IPS DF 4.7 (cell line): ENCODE measurements at regions not wholly inside any gene's neighbourhood (a gene's known extent, or its start where the extent isn't known, plus 50 kb on each side); places are given as distances from the start of the nearest gene placed in this dataset.
"Not testable (repeated sequence)": the region's sequence is repeated elsewhere in the genome, so short reads cannot be mapped to it uniquely, and the experiment has no call there.

ENCODE experiments used
- DNase-seq: peaks from one replicate; pipeline ENCODE4 v3.0.0-alpha.2; 2013; ENCODE audit warnings: low spot score; ENCODE audit errors: extremely low read depth

DNA sequence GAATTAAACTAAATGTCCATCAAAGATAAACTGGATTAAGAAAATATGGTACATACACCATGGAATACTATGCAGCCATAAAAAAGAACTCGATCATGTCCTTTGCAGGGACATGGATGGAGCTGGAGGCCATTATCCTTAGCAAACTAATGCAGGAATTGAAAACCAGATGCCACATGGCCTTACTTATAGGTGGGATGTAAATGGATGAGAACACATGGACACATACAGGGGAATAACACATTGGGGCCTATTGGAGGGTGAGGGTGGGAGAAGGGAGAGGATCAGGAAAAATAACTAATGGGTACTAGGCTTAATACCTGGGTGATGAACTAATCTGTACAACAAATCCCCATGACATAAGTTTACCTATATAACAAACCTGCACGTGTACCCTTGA is 192.0 kb upstream of the TOX3 start:
- DNase-seq: not testable (repeated sequence)

DNA sequence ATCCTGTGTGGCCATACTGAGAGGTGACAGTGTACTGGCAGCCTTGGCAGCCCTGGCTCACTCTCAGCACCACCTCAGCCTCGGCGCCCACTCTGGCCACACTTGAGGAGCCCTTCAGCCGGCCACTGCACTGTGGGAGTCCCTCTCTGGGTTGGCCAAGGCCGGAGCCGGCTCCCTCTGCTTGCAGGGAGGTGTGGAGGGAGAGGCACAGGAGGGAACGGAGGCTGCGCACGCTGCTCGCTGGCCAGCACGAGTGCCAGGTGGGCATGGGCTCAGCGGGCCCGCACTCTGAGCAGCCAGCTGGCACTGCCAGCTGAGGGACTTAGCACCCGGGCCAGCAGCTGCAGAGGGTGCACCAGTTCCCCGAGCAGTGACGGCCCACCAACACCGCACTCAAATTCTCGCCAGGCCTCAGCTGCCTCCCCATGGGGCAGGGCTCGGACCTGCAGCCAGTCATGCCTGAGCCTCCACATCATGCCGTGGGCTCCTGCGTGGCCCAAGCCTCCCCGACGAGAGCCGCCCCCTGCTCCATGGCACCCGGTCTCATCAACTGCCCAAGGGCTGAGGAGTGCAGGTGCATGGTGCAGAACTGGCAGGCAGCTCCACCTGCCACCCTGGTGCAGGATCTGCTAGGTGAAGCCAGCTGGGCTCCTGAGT is 184.4 kb upstream of the TOX3 start:
- no peak for DNase-seq

DNA sequence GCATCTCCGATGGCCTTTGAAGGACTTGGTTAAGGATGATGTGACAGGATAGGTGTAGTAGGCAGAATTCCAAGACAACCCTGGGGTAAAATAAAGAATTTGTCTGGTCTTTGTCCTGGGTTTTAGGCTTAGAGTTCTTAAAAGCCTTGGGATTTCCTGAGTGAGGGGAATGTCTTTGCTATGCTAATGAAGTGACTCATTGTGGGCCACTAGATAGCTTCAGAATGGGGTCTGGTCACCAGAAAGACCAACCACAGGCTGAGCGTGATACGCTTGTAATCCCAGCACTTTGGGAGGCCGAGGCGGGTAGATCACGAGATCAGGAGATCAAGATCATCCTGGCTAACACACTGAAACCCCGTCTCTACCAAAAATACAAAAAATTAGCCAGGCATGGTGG is 182.8 kb upstream of the TOX3 start:
- DNase-seq: peak; percentile 22

DNA sequence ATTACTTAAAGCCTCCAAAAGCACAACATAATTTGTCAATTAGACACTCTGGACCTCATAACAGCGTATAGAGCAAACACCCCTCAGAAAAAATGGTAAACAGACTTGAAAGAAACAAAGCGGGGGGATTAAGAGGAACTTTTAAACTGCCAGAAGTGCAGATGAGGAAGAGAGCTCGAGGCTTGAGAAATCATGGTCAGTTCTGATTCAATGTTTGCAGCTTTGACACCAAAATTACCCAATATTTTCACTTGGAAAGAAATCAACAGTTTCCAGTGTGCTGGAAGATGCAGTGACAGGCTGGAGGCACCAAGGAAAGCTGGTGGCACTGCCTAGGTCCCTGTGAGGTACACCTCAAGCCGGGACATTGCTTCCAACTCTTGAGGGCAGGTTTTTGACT is 180.9 kb upstream of the TOX3 start:
- no peak for DNase-seq

DNA sequence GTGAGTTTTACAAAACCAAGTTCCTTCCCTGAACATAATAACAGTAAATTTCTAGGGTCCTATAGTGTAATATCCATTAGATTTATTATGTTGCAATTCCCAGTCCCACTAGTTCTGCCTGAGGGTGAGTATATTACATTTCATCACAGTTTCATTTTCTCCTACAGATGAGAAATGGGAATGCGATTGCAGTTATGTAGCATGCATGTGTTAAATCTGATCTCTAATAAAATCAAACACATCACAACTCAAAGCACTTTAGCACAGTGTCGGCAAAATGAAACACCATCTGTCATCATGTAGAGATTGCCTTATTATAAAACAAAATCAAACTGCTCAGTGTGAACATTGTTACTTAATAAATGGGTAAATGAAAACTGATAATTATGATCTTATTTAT is 180.5 kb upstream of the TOX3 start:
- DNase-seq: no peak

DNA sequence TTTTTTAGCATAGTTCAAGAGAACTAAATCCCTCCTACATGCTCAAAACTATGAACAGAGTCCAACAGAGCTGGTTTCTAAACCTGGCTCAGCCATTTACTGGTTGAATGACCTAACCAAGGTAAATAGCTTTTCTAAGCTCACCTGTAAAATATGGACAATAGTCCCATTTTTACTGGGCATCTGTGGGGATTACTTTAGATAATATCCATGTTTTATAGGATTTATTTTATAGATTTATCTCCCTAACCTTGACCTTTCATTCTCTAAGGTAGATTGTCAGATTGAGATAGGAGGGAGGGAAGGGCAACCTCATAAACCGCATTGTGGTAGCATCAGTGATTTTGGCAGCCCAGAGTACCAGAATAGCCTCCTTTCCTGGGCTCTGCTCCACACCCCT is 178.5 kb upstream of the TOX3 start:
- DNase-seq: no peak

DNA sequence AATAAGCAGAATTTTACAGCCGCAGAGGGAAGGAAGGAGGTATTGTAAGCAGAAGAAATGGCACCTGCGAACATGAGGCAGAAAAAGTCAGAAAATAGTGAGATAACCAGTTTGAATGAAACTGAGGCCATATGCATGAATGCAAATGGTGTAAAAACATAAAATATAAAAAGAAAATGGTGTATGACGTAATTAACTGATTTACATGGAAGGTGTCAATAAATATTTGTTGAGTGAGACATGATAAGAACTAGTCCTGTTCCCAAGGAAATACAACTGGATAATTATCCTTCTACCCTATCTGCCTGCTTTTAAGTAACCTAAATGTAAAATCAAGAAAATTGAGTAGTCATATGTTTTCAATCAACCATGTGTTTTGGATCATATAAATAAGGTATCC is 178.1 kb upstream of the TOX3 start:
- DNase-seq: no peak

DNA sequence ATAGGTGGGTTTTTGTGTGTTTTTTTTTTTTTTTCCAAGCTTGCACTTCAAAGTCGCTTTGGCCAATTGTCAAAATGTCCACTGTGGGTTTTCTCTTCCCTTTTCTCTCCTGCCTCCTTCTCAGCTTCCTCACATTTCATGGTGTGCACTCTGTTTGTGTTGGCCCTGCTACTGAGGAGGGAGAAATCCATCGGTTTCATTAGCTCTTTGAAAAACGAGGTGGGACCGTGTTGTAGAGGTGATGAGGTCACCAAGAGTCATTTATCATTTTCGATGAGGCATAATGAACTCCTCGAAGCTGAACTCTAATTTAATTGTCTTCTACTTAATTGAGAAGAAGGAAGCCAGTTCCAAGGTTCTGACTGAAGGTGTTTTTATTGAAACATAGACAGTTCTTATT is 174.4 kb upstream of the TOX3 start:
- no peak for DNase-seq

DNA sequence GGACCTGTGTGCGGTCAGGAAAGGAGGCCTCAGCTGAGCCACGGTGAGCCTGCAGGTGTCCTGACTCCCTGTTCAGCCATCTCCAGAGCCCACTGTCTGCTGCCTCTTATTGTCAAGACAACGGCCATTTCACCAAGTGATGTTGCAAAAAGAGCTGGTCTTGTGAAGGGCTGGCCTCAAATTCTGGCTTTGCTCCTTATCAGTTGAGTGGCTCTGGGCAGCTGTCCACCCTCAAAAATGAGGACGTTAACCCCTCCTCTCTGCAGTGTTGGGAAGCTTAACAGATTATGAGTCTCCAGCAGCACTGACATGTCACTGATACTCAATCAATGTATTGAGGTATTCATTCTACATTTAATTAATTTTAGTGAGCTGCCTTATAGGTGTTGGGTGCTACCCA is 171.1 kb upstream of the TOX3 start:
- DNase-seq: no peak

DNA sequence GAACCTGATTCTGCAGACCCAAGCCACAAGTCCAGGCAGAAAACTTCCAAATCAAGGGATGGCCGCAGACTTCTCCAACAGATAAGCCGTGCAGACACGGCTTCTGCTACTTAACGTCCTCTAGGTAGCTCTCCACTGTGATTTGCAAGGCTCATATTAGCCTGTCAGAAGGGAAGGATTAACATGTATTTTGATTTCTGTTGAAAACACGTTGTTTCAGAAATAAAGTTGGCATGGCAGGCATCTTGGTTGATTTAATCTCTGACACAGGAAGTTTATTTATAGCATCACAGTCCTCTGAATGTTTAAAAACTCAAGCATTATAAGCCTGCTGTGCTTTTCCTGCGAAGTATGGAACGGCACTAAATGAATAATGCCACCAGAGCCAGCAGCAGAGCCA is 166.8 kb upstream of the TOX3 start:
- no peak for DNase-seq

DNA sequence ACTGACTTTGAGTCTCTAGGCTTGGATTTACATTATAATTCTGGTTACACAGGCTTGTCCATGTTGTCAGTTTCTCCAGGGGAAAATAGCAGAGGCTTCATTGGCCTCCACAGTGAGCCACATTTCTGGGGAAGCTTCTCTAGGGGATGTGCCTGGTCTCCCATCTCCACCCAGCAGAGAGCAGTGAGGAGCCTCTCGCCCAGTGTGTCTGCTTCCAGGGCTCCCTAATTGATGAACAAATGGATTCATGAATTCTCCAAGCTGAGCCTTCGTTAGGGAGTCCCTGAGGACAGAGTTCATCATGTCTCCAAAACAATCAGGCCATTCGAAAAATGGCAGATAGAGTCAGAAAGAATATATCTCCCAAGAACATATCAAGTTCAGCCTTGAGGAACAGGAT is 162.4 kb upstream of the TOX3 start:
- no peak for DNase-seq

DNA sequence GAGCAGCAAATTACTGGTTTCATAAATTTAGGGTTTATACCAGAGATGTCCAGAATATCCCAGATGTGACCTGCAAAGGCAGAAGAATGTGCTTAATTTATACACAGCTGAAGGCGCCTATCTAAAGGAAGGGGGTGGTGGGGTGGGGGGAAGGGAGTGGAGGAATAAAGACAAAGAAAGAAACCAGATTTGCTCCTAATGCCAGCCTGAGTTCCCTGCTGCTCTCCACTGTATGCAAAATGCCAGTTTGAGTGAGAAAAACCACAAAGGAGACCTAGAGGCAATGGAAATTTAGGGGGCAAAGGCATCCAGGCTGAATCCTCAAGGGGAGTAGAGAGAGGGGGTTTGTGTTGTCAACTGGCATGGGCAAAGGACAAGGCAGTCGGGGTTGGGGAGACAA is 161.5 kb upstream of the TOX3 start:
- DNase-seq: no peak

DNA sequence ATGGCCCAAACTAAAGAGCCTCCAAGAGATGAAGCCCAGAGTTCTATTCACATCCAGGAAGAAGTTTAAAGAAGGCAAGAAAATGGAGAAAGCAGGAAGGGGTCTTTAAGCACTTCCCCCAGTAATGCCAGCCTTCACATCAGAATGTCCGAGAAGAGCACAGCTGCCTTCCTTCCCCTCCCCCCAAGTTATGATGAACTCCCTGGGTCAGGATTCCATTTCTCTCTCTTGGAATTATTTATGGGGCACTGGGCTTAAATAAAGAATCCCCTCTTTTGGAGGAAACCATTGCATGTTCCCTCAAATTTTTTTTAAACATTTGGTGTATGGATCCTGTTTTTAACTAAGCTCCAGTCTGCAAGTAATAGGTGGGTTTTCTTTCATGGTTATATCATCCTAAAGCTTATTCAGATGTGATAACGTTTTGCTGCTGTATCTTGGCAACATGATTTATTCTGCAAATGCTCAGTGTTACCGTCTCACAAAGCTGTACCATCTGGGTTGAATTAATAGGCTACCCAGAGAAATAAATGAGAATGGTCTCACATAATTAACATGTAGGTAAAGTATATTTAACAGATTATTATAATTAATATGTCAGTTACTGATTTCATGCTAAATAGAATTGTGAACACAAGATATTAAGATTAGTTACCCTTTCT is 160.9 kb upstream of the TOX3 start:
- no peak for DNase-seq

DNA sequence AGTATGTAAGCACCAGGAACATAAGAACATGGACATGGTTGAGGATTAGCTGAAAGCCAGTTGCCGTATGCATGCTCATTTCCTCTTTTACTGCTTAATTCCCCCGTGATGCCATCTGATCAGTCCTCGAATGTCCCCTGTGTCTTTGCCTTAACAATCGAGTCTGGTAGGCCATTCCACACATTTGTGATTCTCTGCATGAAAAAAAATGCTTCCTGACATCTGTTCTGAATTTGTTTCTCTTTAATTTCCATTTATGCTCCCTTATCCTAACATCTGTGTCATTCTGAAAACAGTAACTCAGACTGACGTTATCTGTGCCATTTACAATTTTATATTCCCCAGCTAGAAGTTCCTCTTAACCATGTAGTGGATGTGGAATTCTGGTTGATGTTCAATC is 158.2 kb upstream of the TOX3 start:
- DNase-seq: no peak

DNA sequence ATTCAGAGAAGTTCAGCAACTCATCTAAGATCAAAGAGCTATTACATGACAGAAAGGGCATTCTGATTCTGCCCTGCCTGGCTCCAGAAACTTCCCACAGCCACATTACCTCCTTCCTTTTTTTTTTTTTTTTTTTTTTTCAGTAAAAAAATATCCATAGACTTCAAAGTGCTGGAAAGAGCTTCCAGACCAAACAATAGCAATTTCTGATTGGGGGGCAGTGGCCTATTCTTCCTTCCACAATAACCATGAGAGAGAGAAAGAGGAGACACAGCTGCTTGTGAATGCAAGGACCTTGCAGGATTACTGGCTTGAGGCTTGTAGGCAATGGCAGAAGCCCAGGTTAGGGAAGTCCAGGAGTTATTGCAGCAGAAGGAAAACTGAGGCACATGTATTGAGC is 151.0 kb upstream of the TOX3 start:
- DNase-seq: no peak

DNA sequence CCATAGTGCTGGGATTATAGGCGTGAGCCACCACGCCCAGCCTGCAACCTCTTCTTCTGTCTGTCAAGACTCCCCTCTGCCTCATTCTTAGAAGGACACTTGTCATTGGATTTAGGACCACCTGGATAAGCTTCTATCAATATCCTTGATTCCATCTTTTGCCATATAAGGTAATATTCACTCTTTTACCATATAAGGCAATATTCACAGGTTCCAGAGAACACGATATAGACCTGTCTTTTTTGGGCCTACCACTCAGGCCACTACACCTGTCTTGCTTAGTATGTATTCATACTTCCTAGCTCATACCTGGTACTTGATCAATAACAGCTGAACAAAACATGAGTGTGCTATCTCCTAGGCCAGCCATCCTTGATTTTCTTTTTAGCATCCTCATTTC is 149.2 kb upstream of the TOX3 start:
- DNase-seq: no peak

DNA sequence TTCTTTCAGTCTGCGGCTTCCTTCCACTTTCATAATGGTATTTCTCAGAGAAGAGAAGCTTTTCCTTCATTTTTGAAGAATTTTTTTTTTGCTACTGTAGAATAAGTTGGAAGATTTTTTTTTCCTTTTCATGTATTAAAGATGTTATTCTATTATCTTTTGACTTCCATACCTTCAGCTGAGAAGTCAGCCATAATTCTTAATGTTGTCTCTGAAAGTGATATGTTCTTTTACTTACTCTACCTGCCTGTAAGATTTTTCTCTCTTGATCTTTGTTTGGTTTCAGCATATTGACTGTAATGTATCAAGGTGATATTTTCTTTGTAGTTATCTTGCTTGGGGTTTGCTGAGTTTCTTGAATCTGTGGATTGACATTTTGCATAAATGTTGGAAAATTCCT is 143.5 kb upstream of the TOX3 start:
- no peak for DNase-seq

DNA sequence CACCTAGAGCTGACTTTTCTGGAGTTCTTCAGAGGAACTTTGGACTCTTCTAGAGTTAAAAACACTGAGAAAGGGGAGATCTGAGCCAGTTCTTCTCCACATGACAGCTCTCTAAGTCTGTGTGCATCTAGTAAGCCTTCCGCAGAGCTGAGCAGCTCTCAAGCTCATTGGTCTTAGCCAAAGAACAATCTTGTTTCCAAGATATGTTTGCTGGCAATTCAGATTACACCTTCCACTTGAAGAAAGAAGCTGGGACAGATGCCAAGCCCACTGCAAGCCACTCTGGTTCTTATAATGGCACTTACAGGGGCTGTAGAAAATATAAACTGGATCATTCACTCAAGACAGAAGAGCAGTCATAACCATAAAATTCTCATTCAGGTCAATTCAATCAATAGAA is 134.1 kb upstream of the TOX3 start:
- DNase-seq: no peak

DNA sequence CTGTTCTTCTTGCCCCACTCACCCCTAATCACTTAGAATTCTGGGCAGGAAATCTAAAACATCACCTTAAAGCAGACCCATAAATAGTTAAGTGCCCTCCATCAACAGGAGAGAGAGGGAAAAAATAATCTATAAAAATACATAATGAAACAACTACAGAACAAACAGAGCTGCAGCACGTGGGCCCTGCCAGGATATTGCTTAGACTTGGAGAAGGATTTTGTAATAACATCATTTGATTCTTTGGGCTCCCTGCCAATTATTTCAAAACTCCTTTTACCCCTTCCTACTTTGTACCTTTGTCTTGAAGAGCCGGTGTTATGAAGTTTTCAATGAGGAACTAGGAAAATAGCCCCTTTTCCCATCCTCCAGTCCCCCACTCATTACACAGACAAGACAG is 130.6 kb upstream of the TOX3 start:
- DNase-seq: no peak

DNA sequence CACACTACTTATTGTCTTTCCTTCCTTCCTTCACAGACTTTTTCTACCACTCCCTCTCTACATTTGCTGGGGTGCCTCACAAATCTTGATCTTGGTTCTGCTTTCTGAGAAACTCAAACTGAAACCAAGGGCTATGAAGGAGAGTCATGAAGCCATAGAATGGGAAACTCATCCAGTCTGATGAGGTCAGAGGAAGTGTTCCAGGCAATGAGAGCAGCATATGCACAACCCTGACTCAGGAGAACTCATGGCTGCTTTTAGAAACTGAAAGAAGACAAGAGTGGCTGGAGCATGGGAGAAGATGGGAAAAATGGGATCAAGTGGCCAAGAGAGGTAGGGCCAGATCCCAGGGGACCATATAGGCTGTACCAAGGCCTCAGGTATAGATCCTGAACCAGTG is 130.0 kb upstream of the TOX3 start:
- DNase-seq: no peak

DNA sequence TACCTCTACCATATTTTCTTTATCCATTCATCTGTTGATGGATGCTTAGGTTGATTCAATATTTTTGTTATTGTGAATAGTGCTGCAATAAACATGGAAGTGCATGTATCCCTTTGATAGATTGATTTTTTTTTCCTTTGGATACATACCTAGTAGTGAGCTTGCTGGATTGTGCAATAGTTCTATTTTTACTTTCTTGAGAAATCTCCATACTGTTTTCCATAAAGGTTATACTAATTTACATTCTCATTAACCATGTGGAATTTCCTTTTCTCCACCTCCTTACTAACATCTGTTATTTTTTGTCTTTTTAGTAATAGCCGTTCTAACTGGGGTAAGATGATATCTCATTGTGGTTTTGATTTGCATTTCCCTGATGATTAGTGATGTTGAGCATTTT is 124.6 kb upstream of the TOX3 start:
- DNase-seq: no peak

DNA sequence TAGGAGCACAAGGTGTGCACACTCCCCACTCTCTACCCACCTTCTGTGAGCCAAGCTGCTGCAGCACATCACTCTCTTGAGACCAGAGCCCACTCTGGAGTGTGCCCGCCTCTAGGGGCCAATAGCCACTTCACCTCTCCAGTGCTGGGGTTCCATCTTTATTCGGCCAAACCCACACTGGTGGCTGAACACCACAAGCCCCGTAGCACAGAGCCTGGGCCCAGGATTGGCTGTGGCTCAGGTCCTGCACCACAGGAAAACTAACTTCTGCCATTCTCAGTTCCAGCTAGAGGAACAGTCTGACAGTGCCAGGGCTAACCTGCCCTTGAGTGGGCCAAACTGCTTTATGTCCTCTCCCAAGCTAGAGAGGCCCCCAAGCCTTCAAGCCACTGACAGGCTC is 111.0 kb upstream of the TOX3 start:
- DNase-seq: no peak

DNA sequence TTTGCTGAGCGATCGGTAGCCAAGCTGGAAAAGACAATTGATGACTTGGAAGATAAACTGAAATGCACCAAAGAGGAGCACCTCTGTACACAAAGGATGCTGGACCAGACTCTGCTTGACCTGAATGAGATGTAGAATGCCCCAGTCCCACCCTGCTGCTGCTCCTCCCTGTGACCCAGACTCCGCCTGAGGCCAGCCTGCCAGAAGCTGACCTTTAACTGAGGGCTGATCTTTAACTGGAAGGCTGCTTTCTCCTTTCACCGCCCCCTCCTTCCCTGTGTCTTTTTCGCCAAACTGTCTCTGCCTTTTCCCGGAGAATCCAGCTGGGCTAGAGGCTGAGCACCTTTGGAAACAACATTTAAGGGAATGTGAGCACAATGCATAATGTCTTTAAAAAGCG is 109.0 kb upstream of the TOX3 start:
- DNase-seq: not testable (repeated sequence)

DNA sequence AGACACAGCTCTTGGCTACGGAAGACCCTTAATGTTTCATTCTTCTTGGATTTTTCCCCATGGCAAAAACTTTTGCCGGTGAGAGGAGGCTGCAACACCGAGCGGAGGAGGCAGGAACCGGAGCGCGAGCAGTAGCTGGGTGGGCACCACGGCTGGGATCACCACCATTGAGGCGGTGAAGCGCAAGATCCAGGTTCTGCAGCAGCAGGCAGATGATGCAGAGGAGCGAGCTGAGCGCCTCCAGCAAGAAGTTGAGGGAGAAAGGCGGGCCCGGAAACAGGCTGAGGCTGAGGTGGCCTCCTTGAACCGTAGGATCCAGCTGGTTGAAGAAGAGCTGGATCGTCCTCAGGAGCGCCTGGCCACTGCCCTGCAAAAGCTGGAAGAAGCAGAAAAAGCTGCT is 108.2 kb upstream of the TOX3 start:
- not testable (repeated sequence) for DNase-seq
